ENCODE measurements at regions not wholly inside any gene's neighbourhood (a gene's known extent, or its start where the extent isn't known, plus 50 kb on each side); places are given as distances from the start of the nearest gene placed in this dataset.

DNA sequence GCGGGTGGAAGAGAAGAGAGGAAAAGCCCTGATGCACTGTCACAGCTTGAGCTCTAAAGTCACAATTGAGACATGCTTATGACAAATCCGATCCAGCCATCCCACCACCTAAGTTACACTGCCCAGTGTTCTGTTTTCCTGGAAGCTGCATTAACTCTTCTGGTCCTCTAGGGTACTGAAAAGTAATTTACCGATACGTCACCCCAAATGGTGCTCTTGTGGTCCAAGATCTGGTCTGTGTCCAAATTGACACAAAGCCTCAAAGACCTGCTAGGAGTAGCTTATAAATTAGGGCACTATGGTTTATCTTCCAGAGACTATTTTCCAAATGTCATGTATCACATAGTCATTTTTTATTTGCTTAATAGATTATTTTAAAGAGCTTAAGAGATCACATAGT lies 186.7 kb upstream of the ETAA1 start:
- no peak overlapping the region for H3K4me3 ChIP-seq (ENCODE audit: low read depth, low read length)
- no peak for DNase-seq (ENCODE audit: low read depth)
- TF ChIP-seq, protein P1, sequence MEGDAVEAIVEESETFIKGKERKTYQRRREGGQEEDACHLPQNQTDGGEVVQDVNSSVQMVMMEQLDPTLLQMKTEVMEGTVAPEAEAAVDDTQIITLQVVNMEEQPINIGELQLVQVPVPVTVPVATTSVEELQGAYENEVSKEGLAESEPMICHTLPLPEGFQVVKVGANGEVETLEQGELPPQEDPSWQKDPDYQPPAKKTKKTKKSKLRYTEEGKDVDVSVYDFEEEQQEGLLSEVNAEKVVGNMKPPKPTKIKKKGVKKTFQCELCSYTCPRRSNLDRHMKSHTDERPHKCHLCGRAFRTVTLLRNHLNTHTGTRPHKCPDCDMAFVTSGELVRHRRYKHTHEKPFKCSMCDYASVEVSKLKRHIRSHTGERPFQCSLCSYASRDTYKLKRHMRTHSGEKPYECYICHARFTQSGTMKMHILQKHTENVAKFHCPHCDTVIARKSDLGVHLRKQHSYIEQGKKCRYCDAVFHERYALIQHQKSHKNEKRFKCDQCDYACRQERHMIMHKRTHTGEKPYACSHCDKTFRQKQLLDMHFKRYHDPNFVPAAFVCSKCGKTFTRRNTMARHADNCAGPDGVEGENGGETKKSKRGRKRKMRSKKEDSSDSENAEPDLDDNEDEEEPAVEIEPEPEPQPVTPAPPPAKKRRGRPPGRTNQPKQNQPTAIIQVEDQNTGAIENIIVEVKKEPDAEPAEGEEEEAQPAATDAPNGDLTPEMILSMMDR (IDR thresholded peaks at IDR 0.05; ENCODE audit: control insufficient read depth, extremely low read depth, insufficient read depth), result no peak

DNA sequence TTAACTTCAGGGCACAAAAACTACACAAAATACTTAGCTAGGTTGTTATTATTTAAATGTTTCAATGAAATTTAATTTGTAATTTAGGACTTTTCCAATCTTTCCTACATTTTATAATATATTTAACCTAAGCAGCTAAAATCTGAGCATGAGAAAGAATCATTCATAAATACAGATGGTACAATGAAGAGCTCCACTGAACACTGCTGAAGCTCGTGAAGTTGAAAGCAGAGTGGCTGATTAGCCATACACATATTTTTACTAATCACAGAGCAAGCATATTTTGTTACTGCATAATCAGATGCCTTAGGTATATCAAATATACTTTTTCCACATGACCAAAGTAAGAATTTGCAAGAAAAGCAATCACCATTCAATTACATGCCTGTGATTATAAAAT lies 184.9 kb upstream of the ETAA1 start:
- TF ChIP-seq, protein P1 (IDR thresholded peaks at IDR 0.05; ENCODE audit: control insufficient read depth, extremely low read depth, insufficient read depth), result no peak
- no peak overlapping the region for H3K4me3 ChIP-seq (ENCODE audit: low read depth, low read length)
- no peak for DNase-seq (ENCODE audit: low read depth)

DNA sequence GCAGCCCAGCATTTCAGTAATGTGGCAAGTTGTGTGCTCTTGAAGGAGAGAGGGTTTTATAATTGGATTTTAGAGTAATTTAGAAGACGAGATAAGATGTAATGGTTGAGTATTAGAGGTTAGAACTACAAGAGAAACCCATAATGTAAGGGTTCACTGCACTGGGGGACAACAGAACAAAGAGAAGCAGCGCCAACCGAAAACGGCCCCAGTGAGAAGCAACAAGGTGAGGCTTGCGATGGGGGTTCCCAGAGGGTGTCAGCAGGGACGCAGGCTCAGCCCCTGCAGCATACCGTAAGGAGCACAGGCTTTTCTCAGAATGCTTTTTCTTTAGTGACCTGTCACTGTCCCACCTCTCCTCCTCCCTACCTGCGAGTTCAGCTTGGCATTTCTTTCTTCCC lies 183.9 kb upstream of the ETAA1 start:
- TF ChIP-seq, protein P1 (IDR thresholded peaks at IDR 0.05; ENCODE audit: control insufficient read depth, extremely low read depth, insufficient read depth), result no peak
- no peak for DNase-seq (ENCODE audit: low read depth)
- H3K4me3 ChIP-seq (ENCODE audit: low read depth, low read length), result no peak overlapping the region

DNA sequence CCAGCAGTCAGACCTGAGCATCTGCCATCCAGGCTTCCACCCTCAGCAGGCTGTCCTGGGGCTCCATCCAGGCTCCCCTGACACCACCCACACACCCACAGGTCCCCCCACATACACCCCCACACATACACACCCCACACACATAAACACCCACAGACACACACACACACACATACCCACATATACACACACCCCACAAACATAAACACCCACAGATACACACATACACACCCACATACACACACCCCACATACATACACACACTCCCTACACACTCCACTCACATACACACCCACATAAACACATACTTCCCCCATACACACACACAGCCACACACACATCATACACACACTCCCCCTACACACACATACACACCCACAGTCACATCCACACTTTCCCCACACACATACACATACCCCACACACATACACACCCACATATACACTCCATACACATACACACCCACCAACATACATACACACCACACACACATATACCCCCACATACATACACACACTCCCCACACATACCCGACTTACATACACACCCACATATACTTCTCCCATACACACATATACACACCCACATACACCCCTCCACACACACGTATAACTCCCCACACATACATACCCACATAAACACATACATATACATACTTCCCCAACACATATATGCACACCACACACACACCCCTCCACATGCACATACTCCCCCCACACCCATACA lies 183.3 kb upstream of the ETAA1 start:
- no peak for DNase-seq (ENCODE audit: low read depth)
- H3K4me3 ChIP-seq (ENCODE audit: low read depth, low read length), result no peak overlapping the region
- TF ChIP-seq, protein P1 (IDR thresholded peaks at IDR 0.05; ENCODE audit: control insufficient read depth, extremely low read depth, insufficient read depth), result no peak

DNA sequence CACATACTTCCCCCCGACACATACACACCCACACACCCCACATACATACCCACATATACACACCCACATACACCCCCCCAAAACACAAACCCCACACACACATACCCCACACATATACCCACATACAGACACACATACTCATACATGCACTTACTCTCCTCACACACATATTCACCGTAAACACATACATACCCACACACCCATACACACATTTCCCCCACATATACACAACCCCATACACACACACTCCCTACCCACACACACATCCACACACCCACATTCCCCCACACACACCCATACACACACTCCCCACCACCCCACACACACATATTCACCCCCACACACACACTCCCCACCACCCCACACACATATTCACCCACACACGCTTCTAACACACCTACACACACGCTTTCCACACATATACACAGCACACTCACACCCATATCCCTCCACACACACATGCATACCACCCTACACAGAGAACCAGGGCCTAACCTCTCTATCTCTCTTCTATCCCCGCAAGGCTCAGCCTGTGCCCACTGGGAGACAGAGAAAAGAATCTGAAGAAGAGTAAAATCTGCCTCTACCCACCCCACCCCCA lies 182.4 kb upstream of the ETAA1 start:
- TF ChIP-seq, protein P1 (IDR thresholded peaks at IDR 0.05; ENCODE audit: control insufficient read depth, extremely low read depth, insufficient read depth), result no peak
- no peak overlapping the region for H3K4me3 ChIP-seq (ENCODE audit: low read depth, low read length)
- no peak for DNase-seq (ENCODE audit: low read depth)

DNA sequence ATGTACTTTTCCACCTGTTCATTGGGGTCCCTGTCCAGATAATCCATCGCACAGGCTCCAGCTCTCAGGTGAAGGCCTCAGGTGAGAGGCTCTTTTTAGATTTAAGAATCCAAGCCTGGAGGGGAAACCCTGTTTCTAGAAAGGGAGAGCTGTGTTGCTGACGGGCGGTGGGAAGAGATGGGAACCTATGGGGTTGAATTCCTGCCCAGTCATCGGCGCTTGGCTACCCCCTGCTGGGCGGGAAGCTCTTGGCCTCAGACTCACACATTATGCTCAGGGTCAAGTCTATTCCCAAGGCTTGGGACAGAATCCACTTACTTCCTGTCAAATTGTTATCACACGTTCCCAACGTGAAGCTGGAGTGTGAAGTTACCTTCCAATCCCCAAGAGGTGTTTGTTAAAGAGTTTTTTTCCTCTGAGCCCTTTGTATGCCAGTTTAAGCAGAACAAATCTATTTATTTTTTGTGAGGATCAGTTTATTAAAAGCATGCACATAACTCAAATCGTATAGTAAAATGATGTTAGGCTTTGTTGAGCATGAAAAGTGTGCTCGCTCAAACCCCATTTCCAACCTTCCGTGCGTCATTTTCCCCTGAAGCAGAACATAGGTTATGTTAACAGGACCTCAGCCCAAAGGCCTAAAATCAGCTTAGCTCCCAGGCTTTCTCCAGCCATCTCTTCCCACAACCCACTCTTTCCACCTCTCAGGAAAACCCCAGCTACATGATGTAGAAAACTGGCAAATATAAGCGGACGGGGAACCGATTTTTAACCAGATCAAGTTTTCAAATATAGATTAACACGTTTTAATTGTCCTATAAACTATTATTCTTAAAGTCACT lies 181.7 kb upstream of the ETAA1 start:
- no peak for DNase-seq (ENCODE audit: low read depth)
- TF ChIP-seq, protein P1 (IDR thresholded peaks at IDR 0.05; ENCODE audit: control insufficient read depth, extremely low read depth, insufficient read depth), result peak; percentile 33
- H3K4me3 ChIP-seq (ENCODE audit: low read depth, low read length), result no peak overlapping the region

Data from LNCaP clone FGC (cell line).